Erythroblast (primary cell): ENCODE measurements at regions not wholly inside any gene's neighbourhood (a gene's known extent, or its start where the extent isn't known, plus 50 kb on each side); places are given as distances from the start of the nearest gene placed in this dataset.

Experiments used
- GATA1 ChIP-seq: IDR thresholded peaks from 2 replicates; pipeline ENCODE4 v1.6.1; 2011; ENCODE audit warnings: low read depth, mild to moderate bottlenecking, control low read depth, low read length, moderate library complexity
- POLR2A ChIP-seq: IDR thresholded peaks from 2 replicates; pipeline ENCODE4 v1.6.1; 2011; ENCODE audit warnings: mild to moderate bottlenecking, low read length

GRCh38 chr2:146786396-146786795 lies 1058.4 kb upstream of the ACVR2A start:
- TF ChIP-seq POLR2A, result no peak
- no peak for TF ChIP-seq GATA1
